Epithelial cell of prostate (primary cell): ENCODE measurements at regions not wholly inside any gene's neighbourhood (a gene's known extent, or its start where the extent isn't known, plus 50 kb on each side); places are given as distances from the start of the nearest gene placed in this dataset.
"Not testable (repeated sequence)": the region's sequence is repeated elsewhere in the genome, so short reads cannot be mapped to it uniquely, and the experiment has no call there.

ENCODE experiments used
- DNase-seq: peaks from one replicate; pipeline ENCODE4 v3.0.0-alpha.2; 2011; ENCODE audit warnings: low read depth, low spot score
- H3K27ac ChIP-seq: fragments of 450-650 bp; 2 replicates; pipeline ENCODE4 v1.5.1; 2017; ENCODE audit warnings: mild to moderate bottlenecking

- no peak for DNase-seq
- no peak overlapping the region for H3K27ac ChIP-seq
Measured at GRCh38 chr11:130653838-130654636, 205.6 kb downstream of the ADAMTS15 start.

- no peak for DNase-seq
- no peak overlapping the region for H3K27ac ChIP-seq
Measured at GRCh38 chr11:130655300-130655699, 206.9 kb downstream of the ADAMTS15 start.

- no peak for DNase-seq
- H3K27ac ChIP-seq: no peak overlapping the region
Measured at GRCh38 chr11:130666781-130667251, 218.4 kb downstream of the ADAMTS15 start.

- H3K27ac ChIP-seq: no peak overlapping the region
- DNase-seq: no peak
Measured at GRCh38 chr11:130668751-130669150, 220.3 kb downstream of the ADAMTS15 start.

GRCh38 chr11:130670200-130670599 lies 221.8 kb downstream of the ADAMTS15 start:
- no peak for DNase-seq
- no peak overlapping the region for H3K27ac ChIP-seq

GRCh38 chr11:130671801-130672700 lies 223.6 kb downstream of the ADAMTS15 start:
- H3K27ac ChIP-seq: no peak overlapping the region
- DNase-seq: no peak

GRCh38 chr11:130672911-130673310 lies 224.5 kb downstream of the ADAMTS15 start:
- DNase-seq: no peak
- H3K27ac ChIP-seq: no peak overlapping the region

GRCh38 chr11:130673698-130674097 lies 225.3 kb downstream of the ADAMTS15 start:
- no peak for DNase-seq
- no peak overlapping the region for H3K27ac ChIP-seq

GRCh38 chr11:130674686-130675308 lies 226.4 kb downstream of the ADAMTS15 start:
- H3K27ac ChIP-seq: no peak overlapping the region
- DNase-seq: no peak

GRCh38 chr11:130675371-130675821 lies 227.0 kb downstream of the ADAMTS15 start:
- no peak overlapping the region for H3K27ac ChIP-seq
- no peak for DNase-seq

GRCh38 chr11:130675917-130676316 lies 227.5 kb downstream of the ADAMTS15 start:
- no peak for DNase-seq
- H3K27ac ChIP-seq: no peak overlapping the region

GRCh38 chr11:130677486-130678153 lies 229.2 kb downstream of the ADAMTS15 start:
- DNase-seq: peak; percentile 12
- H3K27ac ChIP-seq: no peak overlapping the region

- DNase-seq: no peak
- no peak overlapping the region for H3K27ac ChIP-seq
Measured at GRCh38 chr11:130679247-130679646, 230.8 kb downstream of the ADAMTS15 start.

GRCh38 chr11:130682471-130682870 lies 233.8 kb downstream of the SNX19 start:
- not testable (repeated sequence) for DNase-seq

GRCh38 chr11:130689222-130689908 lies 226.9 kb downstream of the SNX19 start:
- DNase-seq: no peak
- peak overlapping the region; percentile 29 for H3K27ac ChIP-seq

More at GRCh38 chr11:130682471-130682870, 233.8 kb downstream of the SNX19 start:
- not testable (repeated sequence) for H3K27ac ChIP-seq

- H3K27ac ChIP-seq: no peak overlapping the region
- no peak for DNase-seq
Measured at GRCh38 chr11:130691581-130691980, 224.7 kb downstream of the SNX19 start.

- no peak for DNase-seq
- H3K27ac ChIP-seq: no peak overlapping the region
Measured at GRCh38 chr11:130692220-130692619, 224.1 kb downstream of the SNX19 start.

- DNase-seq: no peak
- H3K27ac ChIP-seq: no peak overlapping the region
Measured at GRCh38 chr11:130693543-130693942, 222.7 kb downstream of the SNX19 start.

- no peak for DNase-seq
- no peak overlapping the region for H3K27ac ChIP-seq
Measured at GRCh38 chr11:130694488-130695045, 221.7 kb downstream of the SNX19 start.
